ENCODE measurements at regions not wholly inside any gene's neighbourhood (a gene's known extent, or its start where the extent isn't known, plus 50 kb on each side); places are given as distances from the start of the nearest gene placed in this dataset.
"Not testable (repeated sequence)": the region's sequence is repeated elsewhere in the genome, so short reads cannot be mapped to it uniquely, and the experiment has no call there.

- not testable (repeated sequence) for DNase-seq (ENCODE audit: extremely low spot score, unreplicated experiment); H3K9me3 Mint-ChIP-seq; H3K4me1 Mint-ChIP-seq (ENCODE audit: unreplicated experiment); H3K4me3 Mint-ChIP-seq; H3K27ac Mint-ChIP-seq; H3K36me3 Mint-ChIP-seq
- TF ChIP-seq CTCF (conservative IDR thresholded peaks at IDR 0.05), result peak; percentile 85
- peaks cover 58% of the 10 kb centered on the region for H3K27me3 Mint-ChIP-seq
Observed at GRCh38 chr6:28686446-28687027, 160.9 kb downstream of the GPX5 start.

- not testable (repeated sequence) for H3K9me3 Mint-ChIP-seq; DNase-seq (ENCODE audit: extremely low spot score, unreplicated experiment); H3K4me1 Mint-ChIP-seq (ENCODE audit: unreplicated experiment); H3K27ac Mint-ChIP-seq; H3K4me3 Mint-ChIP-seq; H3K36me3 Mint-ChIP-seq
- peaks cover 57% of the 10 kb centered on the region for H3K27me3 Mint-ChIP-seq
Observed at GRCh38 chr6:28687309-28687981, 161.8 kb downstream of the GPX5 start.

GRCh38 chr6:28691991-28692390, 166.3 kb downstream of the GPX5 start:
- not testable (repeated sequence) for H3K4me1 Mint-ChIP-seq (ENCODE audit: unreplicated experiment); H3K9me3 Mint-ChIP-seq; H3K36me3 Mint-ChIP-seq; H3K4me3 Mint-ChIP-seq; DNase-seq (ENCODE audit: extremely low spot score, unreplicated experiment); H3K27ac Mint-ChIP-seq
- H3K27me3 Mint-ChIP-seq, result peaks cover 71% of the 10 kb centered on the region

- H3K4me3 Mint-ChIP-seq, result no peak overlapping the region
- no peak for DNase-seq (ENCODE audit: extremely low spot score, unreplicated experiment)
- H3K36me3 Mint-ChIP-seq, result peaks cover 5% of the 10 kb centered on the region
- no peak for TF ChIP-seq CTCF (conservative IDR thresholded peaks at IDR 0.05)
- no peaks in the 10 kb centered on the region for H3K9me3 Mint-ChIP-seq
- H3K27ac Mint-ChIP-seq, result no peak overlapping the region
- peaks cover 71% of the 10 kb centered on the region for H3K27me3 Mint-ChIP-seq
- peaks cover 5% of the 10 kb centered on the region for H3K4me1 Mint-ChIP-seq (ENCODE audit: unreplicated experiment)
Observed at GRCh38 chr6:28693033-28693750, 167.5 kb downstream of the GPX5 start.

GRCh38 chr6:28693751-28694443, 168.2 kb downstream of the GPX5 start:
- peak overlapping the region; percentile 48 for H3K4me3 Mint-ChIP-seq
- H3K27me3 Mint-ChIP-seq, result peaks cover 76% of the 10 kb centered on the region
- peaks cover 5% of the 10 kb centered on the region for H3K36me3 Mint-ChIP-seq
- no peak for TF ChIP-seq CTCF (conservative IDR thresholded peaks at IDR 0.05)
- peaks cover 5% of the 10 kb centered on the region for H3K4me1 Mint-ChIP-seq (ENCODE audit: unreplicated experiment)
- no peaks in the 10 kb centered on the region for H3K9me3 Mint-ChIP-seq
- DNase-seq (ENCODE audit: extremely low spot score, unreplicated experiment), result no peak
- no peak overlapping the region for H3K27ac Mint-ChIP-seq

GRCh38 chr6:28695715-28696114, 170.0 kb downstream of the GPX5 start:
- H3K27ac Mint-ChIP-seq, result no peak overlapping the region
- peaks cover 82% of the 10 kb centered on the region for H3K27me3 Mint-ChIP-seq
- H3K4me3 Mint-ChIP-seq, result no peak overlapping the region
- DNase-seq (ENCODE audit: extremely low spot score, unreplicated experiment), result no peak
- H3K36me3 Mint-ChIP-seq, result peaks cover 5% of the 10 kb centered on the region
- TF ChIP-seq CTCF (conservative IDR thresholded peaks at IDR 0.05), result no peak
- H3K4me1 Mint-ChIP-seq (ENCODE audit: unreplicated experiment), result peaks cover 5% of the 10 kb centered on the region
- H3K9me3 Mint-ChIP-seq, result no peaks in the 10 kb centered on the region

Data from type B pancreatic cell (in vitro differentiated cells).